ENCODE measurements at regions not wholly inside any gene's neighbourhood (a gene's known extent, or its start where the extent isn't known, plus 50 kb on each side); places are given as distances from the start of the nearest gene placed in this dataset.

GRCh38 chrX:121336831-121337421 is 289.5 kb downstream of the GLUD2 start:
- Histone ChIP-seq H3K36me3 (no peaks in the 10 kb centered on the region), H3K27ac (no peak overlapping the region), H3K9me3 (no peaks in the 10 kb centered on the region), H3K4me3 (no peak overlapping the region), H3K4me1 (no peaks in the 10 kb centered on the region), H3K27me3 (no peaks in the 10 kb centered on the region)
- TF ChIP-seq CTCF (IDR thresholded peaks at IDR 0.05) (no peak), POLR2A (IDR thresholded peaks at IDR 0.05) (no peak)
- no peak for DNase-seq
- intact Hi-C loops (cut with DNase I; ENCODE audit: low total_unique reads): no loop called here

GRCh38 chrX:121337816-121338215 is 290.4 kb downstream of the GLUD2 start:
- Histone ChIP-seq H3K4me3 (no peak overlapping the region), H3K27me3 (no peaks in the 10 kb centered on the region), H3K27ac (no peak overlapping the region), H3K36me3 (no peaks in the 10 kb centered on the region), H3K4me1 (no peaks in the 10 kb centered on the region), H3K9me3 (no peaks in the 10 kb centered on the region)
- no peak for DNase-seq
- TF ChIP-seq CTCF (IDR thresholded peaks at IDR 0.05) (no peak), POLR2A (IDR thresholded peaks at IDR 0.05) (no peak)
- intact Hi-C loops (cut with DNase I; ENCODE audit: low total_unique reads): no loop called here

- Histone ChIP-seq H3K27ac (no peak overlapping the region), H3K9me3 (no peaks in the 10 kb centered on the region), H3K27me3 (no peaks in the 10 kb centered on the region), H3K4me1 (no peaks in the 10 kb centered on the region), H3K36me3 (no peaks in the 10 kb centered on the region), H3K4me3 (no peak overlapping the region)
- no peak for DNase-seq
- TF ChIP-seq POLR2A (IDR thresholded peaks at IDR 0.05) (no peak), CTCF (IDR thresholded peaks at IDR 0.05) (no peak)
- intact Hi-C loops (cut with DNase I; ENCODE audit: low total_unique reads): no loop called here
Observed at GRCh38 chrX:121349263-121349662, 301.9 kb downstream of the GLUD2 start.

GRCh38 chrX:121356139-121356849 is 308.9 kb downstream of the GLUD2 start:
- TF ChIP-seq POLR2A (IDR thresholded peaks at IDR 0.05) (no peak), CTCF (IDR thresholded peaks at IDR 0.05) (no peak)
- no peak overlapping the region for H3K4me3 ChIP-seq
- no peak overlapping the region for H3K27ac ChIP-seq
- no peaks in the 10 kb centered on the region for H3K4me1 ChIP-seq
- H3K36me3 ChIP-seq: no peaks in the 10 kb centered on the region
- no peaks in the 10 kb centered on the region for H3K27me3 ChIP-seq
- intact Hi-C loops (cut with DNase I; ENCODE audit: low total_unique reads): no loop called here
- no peak for DNase-seq
- H3K9me3 ChIP-seq: no peaks in the 10 kb centered on the region

- H3K4me1 ChIP-seq: no peaks in the 10 kb centered on the region
- intact Hi-C loops (cut with DNase I; ENCODE audit: low total_unique reads): no loop called here
- TF ChIP-seq CTCF (IDR thresholded peaks at IDR 0.05): no peak
- TF ChIP-seq POLR2A (IDR thresholded peaks at IDR 0.05): no peak
Observed at GRCh38 chrX:121356850-121357171, 309.4 kb downstream of the GLUD2 start.

More at GRCh38 chrX:121356850-121357171, 309.4 kb downstream of the GLUD2 start:
- H3K27me3 ChIP-seq: no peaks in the 10 kb centered on the region
- DNase-seq: no peak
- no peak overlapping the region for H3K27ac ChIP-seq
- no peaks in the 10 kb centered on the region for H3K36me3 ChIP-seq
- H3K9me3 ChIP-seq: no peaks in the 10 kb centered on the region
- no peak overlapping the region for H3K4me3 ChIP-seq
